ENCODE measurements at regions not wholly inside any gene's neighbourhood (a gene's known extent, or its start where the extent isn't known, plus 50 kb on each side); places are given as distances from the start of the nearest gene placed in this dataset.

DNA sequence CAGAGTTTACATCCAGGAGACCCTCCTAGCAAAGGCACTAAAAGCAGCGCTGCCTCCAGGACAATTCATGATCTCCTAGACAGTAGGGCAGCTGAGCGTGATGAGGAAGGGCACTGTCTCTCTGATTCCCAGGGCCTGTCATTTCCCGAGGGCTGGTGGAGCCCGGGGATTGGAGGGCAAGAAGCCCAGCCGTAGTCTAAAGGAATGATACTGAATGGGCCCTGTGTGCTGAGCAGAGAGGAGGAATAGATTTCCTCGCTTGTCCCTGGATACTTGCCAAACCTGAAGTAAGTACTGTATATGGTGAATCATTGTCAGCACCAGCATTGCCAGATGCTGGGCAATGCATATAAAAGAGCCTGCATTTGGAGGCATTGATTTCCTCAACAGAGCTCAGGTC lies 88.0 kb upstream of the SLITRK2 start:
- no peak for TF ChIP-seq POLR2A (IDR thresholded peaks at IDR 0.05; ENCODE audit: low read depth, low read length)
- TF ChIP-seq RFX5 (IDR thresholded peaks at IDR 0.05; ENCODE audit: low read depth, low read length): no peak
- TF ChIP-seq CTCF (conservative IDR thresholded peaks at IDR 0.05; ENCODE audit: low read depth, low read length): no peak
- no peak for TF ChIP-seq MXI1 (IDR thresholded peaks at IDR 0.05; ENCODE audit: borderline replicate concordance, low read depth, low read length)
- TF ChIP-seq MAFK (IDR thresholded peaks at IDR 0.05; ENCODE audit: low read depth, low read length): no peak
- no peak for TF ChIP-seq FOS (IDR thresholded peaks at IDR 0.05; ENCODE audit: low read depth, low read length)
- no peak for TF ChIP-seq CEBPB (IDR thresholded peaks at IDR 0.05; ENCODE audit: low read depth, low read length)
- TF ChIP-seq BHLHE40 (IDR thresholded peaks at IDR 0.05; ENCODE audit: low read depth, low read length): no peak
- no peak for TF ChIP-seq SMC3 (IDR thresholded peaks at IDR 0.05; ENCODE audit: low read depth, low read length)
- TF ChIP-seq, protein P1, sequence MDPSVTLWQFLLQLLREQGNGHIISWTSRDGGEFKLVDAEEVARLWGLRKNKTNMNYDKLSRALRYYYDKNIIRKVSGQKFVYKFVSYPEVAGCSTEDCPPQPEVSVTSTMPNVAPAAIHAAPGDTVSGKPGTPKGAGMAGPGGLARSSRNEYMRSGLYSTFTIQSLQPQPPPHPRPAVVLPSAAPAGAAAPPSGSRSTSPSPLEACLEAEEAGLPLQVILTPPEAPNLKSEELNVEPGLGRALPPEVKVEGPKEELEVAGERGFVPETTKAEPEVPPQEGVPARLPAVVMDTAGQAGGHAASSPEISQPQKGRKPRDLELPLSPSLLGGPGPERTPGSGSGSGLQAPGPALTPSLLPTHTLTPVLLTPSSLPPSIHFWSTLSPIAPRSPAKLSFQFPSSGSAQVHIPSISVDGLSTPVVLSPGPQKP (IDR thresholded peaks at IDR 0.05; ENCODE audit: borderline replicate concordance, low read depth, low read length): no peak

Data from IMR-90 (cell line).